Ammon's horn (tissue), 1 donor: ENCODE measurements at regions not wholly inside any gene's neighbourhood (a gene's known extent, or its start where the extent isn't known, plus 50 kb on each side); places are given as distances from the start of the nearest gene placed in this dataset.

Source experiments
- DNase-seq: peaks from one replicate; pipeline ENCODE4 v3.0.0-alpha.2; 2016; ENCODE audit warnings: low spot score

DNA sequence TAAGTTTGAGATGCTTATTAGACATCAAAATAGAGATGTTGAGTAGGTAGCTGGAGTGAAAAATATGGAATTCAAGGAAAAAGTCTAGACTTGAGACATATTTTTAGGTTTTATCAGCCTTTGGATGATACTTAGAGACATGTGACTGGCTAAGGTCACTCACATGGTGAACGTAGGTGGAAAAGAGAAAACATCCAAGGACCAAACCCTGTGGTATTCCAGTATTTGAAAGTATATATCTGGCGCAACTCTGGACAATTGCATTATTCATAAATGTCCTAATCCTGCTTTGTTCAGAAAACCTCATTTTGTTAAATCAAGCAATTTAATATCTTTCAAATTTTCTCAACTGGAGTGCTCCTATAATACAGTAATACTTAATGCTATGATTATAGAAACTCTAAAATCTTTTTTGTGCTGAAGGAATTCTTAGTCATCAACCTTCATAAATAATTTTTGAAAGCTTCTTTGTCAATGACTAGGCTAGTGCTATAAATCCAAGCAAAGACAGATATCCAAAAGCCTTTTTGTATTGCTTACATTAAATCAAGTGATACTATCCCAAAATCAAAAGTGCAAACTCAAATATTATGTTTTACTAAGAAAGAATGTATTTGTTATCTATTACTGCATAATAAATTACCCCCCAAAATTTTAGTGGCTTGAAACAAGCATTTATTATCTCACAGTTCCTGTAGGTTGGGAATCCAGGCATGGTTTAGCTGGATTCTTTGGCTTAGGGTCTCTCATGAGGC is 452.0 kb downstream of the ENC1 start:
- no peak for DNase-seq

DNA sequence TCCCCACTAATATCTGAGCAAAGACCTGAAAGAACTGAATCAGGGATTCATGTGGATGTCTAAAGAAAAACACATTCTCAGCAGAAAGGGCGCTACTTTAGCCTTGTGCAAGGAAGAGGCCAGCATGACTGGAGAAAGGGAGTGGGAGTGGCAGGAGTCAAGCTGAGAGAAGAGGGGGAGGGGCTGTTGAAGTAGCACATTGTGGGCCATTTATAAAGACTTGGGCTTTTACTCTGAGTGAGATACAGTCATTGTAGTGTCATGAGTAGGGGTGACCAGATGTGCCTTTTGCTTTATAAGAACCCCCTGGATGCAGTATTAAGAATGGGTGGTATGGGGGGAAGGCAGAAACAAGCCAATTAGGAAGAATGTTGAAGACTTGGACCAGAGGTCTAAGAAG is 452.8 kb downstream of the ENC1 start:
- DNase-seq: no peak

DNA sequence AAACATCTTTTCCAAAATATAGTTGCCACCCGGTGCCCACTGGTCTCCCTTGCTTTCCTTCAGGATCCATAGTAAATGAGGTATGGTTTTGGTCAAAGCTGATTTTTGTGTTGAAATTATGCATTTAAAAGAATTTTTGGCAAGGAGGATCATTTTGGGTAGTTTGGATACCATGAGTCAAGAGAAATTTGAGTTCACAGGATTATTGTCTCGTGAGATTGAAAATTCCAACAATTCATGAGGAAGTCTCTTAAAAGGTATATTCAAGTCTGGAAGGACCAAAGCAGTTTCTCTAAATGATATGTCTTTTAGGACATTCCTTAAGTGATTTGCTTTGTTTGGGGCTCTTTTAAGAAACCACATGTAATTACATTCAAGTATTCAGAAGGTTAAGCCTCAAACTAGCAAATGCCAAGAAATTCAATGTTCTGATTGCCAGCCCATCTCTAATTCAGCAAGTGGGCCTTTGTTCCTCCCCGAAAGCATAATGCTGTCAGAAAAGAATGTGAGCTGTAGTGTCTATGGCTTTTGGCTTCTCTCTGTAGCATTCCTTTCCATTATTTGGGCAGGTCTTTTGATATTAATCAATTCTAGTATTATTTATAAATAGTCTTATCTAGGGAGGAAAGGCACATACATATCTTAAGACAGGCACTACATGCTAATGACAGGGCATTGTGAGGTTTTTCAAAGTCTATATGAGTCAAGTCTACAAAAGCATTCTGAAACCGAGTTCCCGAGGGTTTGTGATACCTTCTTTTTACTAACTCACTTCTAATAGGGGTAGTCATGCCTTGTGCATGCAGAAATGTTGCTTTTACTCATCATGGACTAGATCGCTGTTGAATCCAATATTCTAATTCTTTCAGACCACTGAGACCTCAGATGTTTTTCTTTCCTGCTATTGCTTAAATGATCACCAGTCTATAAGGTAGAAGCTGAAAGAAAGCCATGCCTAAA is 453.9 kb downstream of the ENC1 start:
- no peak for DNase-seq

DNA sequence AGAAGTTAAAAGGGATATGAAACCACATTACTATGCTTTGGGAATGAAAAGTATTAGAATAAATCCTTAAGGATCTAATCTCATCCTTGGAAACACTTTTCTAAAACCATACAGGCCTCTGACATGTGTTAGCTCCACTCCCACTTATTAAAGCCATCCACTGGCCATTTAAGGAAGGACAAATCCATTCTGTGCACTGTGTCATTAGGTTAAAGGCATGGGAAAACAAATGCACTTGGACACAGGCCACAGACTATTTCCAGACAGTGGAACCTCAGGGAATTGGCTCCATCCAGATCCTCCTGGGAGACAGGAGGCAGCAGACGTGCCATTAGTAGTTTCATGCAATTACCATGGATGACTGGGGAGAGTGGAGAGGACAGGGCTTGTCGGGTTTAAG is 454.9 kb downstream of the ENC1 start:
- DNase-seq: no peak

DNA sequence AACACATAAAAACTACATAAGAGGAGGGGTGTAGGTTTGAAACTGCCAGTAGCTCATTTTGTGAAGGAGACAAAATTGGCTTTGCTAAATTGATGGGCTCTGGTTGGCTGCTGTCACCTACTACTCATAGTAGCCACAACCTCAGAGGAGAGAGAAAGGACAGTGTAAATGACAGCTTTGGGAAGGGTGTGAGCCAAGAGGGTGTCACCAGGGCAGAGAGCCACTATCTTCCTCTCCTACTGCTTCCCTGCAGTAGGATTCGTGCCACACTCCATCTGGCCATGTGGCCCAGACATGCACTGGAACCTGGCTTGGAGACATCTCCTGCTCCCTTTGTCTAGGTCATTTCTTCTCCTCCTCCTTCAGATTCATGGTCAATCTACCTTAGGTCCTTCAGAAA is 455.9 kb downstream of the ENC1 start:
- DNase-seq: no peak

DNA sequence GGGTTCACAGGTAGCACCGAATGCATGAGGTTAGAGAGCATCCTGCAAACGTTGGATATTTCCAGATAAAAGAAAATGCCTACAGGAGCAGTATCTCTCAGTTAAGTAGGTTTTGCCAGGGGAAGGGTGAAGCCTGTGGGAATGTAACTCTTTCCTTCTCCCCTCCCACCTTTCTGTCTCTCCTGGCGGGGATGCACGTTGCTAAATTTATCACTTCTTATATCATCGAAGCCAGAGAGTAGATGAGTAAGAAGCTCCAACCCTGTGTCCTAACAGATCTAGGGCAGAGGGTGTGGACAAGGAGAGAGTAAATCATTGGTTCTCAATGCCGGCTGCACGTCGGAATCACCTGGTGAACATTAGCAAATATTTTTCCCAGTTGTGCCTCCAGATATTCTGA is 457.5 kb downstream of the ENC1 start:
- DNase-seq: no peak

DNA sequence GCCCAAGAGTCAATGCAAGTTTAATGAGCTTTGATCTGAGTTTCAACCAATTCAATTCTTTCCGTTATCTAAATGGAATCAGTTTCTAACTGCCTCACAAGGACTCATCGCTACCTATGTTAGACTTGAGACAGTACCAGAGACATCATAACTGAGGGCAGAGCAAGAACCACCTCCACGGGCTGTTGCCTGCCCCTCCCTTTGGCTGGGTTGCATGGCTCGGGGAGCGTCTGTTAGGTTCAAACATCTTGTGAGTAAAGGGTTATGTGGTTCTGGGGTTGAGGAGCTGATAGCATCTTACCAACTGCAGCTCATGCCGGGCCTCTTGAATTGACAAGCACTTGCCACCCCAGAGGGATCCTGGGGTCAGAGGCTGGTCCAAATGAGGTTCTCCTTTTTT is 457.9 kb downstream of the ENC1 start:
- no peak for DNase-seq

DNA sequence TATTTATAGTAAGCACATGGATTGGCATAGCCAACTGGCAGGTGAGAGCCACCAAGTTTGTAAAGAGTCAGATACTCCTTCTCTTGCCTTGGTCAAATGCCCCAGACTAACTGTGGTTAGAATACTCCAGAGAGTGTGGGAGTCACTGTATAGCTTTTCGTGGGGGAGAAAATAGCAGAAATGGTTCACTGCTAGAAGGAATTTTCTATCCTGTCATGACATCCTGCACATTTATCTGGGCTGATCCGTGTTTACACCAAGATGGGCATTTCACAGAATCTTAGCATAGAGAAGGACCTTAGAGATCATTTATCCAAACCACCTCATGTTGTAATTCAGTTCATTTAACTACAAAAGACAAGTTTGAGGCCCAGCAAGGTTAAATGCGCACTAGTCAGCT is 460.8 kb downstream of the ENC1 start:
- DNase-seq: no peak

DNA sequence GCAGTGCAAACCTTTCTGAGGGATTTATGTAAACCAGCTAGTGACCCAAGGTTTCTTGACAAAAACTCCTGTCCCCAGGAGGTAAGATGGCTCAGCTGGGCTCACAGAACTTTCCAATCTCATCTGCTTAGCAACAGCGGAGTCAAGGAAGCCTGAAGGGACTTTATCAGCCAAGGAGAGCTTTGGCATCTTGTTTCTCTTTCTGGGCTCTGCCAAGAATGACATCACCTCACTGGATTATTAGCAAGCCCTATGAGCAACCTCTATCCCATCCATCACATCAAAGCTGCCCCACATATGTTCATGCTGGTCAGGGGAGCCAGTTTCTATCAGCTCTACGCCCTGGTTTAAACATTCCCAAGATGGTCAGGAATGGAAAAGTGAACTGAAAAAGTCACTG is 461.3 kb downstream of the ENC1 start:
- DNase-seq: no peak

DNA sequence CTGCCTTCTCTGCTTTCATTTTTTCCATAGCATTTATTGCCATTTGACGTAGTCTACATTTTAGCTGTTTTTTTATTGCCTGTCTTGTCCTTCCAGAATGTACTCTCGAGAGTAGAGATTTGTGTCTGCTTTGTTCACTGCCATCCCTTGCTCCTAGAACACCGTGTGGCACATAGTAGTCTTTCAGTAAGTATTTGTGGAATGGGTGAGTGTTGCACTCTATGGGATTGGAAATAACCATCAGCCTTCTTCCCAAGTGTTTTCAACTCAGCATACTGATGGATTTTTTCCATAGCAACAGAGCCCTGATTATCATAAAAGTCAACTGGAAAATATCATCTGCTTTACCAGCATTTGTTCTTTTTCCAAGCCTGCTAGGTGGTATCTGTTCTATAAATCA is 462.6 kb downstream of the ENC1 start:
- DNase-seq: peak; percentile 11

DNA sequence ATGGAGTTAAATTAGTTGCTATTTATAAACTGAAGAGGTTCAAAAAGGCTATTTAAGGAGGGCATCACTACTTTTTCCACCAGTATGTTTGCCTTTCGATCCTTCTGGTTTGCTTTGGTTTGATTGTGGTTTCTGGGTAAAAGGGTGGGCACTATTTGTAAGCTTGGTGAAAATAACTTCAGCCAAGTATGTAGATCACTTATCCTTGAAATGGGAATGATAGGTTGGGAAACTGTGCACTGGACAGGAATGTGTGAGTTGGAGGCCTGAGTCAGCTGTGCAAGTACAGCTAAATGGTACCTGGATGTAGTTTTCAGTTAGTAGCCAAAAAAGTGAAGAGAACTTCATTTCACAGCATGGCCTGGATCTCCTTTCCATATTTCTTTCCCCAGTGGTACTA is 466.2 kb downstream of the ENC1 start:
- no peak for DNase-seq

DNA sequence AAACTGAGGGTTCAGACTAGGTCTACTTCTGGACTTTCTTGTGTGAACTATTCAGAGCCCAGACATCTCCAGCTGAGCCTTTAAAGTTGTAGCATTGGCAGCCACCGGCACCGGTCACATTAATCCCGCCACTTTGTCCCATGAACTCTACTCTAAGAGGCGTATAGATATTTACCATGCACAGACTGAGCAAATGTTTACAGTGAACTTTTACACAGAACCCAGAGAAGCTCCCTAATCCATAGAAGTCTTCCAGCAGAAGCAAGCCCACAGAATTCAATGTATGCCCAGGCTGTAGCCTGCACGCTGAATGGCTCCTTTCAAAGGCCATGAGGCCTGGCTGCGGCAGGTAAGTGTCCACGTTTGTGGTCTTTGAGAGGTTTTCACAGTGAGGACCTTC is 466.9 kb downstream of the ENC1 start:
- DNase-seq: no peak

DNA sequence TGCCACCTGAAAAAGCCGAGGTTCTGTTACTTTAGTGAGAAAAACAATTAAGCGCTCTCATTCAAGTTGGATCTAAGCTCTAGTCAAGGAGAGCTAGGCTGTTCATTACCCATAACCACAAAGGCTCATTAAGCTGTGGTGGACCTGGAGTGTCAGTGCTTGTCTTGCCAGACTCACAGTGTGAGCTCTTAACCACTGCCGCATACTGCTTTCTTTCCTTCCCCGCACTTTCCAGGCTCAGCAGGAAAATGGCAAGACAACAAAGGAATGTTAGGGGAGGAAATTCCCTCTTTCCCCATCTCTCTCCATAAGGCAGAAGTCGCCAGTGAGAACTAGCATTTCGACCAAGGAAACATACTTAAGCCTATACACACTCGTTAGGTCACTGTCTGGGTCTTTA is 467.3 kb downstream of the ENC1 start:
- no peak for DNase-seq

DNA sequence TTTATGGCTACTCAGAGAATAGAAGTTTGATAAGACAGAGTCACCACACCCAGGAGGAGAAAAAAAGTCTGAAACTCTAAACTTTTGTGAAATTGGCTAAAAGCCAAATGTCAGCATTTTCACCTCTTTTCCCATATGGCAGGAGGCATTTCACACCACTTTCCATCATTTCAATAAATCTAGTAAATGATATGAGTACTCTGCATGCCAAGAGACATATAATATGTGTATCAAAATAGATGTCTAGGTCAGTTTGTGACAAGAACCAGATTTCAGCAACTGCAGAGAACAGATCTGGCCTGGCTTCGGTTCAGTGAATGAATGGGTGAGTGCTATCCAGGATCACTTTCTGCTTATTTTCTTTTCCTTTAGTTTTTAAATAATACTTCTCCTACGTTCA is 470.8 kb downstream of the ENC1 start:
- DNase-seq: no peak

DNA sequence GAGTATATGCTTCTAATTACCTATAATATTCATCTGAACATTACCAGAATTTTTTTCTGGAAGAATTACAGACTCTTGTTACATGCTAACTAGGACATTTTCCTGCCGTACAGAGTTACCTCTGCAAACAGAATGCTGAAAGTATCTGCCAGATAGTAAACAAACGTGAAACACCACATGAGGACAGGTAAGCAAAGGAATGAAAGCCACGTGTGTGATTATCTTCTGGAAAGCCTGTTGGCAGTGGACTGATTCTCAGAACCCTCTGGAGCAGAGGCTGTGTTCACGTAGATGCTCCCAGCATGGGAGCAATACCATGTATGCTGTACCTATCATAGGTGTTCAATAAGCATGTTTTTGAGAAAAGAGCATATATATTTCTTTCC is 472.6 kb downstream of the ENC1 start:
- DNase-seq: no peak

DNA sequence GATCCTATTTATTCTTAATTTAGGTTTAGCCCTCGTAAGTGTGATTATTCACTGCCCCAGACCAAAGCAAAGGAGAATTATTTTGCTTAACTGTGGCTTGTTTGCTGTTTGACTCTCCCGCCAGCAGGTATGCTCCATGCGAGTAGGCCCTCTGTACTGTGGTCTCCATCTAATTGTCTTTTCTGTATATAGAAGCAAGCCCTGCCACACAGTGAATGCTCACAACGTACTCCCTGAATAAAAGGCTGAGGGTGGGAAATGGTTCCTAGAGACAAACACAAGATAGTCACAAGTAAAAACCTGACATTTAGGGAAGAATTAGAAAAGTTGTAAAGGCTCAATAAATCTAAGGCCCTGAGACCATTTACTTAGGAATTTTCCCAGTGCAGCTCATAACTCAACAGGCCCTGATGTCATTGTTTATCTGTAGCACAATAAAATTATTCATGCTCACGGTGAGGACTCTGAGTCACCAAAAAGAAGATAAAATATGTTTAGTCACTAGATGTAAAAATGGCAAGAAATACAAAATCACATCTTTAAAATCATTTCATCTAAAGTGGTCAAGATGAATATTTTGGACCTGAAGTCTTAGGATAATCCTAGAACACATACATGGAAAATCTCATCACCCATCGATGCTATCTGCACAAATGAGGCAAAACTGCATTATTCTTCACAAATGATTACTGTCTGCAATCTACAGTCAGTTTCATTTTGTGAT is 473.2 kb downstream of the ENC1 start:
- peak; percentile 40 for DNase-seq

DNA sequence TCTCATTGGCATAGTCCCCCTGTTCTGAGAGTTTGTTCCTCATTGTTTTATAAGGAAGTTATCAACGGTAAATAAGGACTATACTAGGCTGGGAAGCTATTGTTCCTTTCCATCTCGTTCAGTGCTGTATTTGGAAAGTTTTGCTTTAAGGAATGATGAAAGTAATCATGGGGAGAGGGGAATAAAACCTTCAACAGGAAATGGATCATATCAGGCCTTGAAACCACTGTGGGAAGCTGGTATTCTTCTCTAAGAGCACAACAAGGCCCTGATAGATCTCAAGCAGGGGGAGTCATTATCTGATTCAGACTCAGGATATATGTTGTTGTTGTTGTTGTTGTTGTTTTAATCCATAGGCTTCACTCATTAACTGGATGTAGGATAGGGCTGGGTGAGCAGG is 474.5 kb downstream of the ENC1 start:
- DNase-seq: no peak

DNA sequence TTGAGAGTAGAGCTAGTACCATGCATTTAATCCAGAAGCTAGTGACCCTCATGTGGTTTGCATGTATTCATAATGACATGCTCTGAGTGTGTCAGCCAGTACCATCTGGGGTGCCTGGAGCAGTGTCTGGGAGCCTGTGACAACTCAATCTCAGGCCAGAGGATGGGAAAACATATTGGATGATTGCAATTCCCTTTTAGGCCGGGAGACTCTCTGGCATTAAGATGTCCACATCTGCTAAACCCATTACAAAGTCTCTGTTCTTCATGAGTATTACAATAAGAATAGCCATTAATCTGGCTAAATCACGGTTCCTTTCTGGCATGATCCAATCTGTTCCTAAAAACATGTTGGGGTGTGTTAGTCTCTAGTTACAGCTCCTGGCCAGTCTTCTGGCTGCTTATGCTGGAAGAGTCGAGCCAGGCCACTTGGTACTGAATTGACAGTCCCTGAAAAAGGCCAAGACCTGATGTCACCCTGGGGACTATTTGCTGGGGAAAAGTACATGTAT is 475.7 kb downstream of the ENC1 start:
- peak; percentile 7 for DNase-seq

DNA sequence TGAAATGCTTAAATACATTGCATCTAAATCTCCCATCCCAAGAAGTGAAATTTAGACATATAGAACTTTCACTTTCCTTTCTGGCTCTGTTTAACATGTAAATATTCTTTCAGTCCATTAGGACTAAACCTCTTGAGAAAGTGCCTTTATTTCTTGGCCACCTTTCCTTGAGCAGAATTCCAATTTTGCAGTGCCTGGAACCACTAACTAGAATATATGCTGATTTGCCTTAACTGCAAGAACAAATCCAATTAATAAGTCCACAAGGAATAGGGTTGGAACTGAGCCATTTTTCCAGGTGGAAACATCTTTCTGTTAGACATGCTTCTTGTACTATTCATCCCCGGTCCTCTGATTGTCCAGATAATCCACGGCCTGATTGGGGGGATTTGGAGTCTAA is 478.0 kb downstream of the ENC1 start:
- DNase-seq: no peak

DNA sequence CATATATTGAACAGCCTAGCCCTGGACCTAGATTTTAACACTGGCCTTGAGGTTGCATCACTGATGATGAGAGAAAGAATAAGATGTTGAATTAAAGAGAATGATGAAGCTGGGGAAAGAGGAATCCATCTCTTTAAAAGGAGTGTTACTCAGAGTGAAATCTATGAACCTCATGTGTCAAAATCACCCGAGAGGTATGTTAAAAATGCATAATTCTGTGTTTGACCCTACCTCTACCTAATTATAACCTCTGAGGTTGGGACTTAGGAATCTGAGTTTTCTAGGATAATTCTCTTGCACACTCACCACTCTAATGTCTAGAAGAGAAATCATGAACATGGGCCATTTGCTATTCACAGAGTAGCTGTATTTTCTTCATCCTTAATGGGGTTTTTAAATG is 479.4 kb downstream of the ENC1 start:
- DNase-seq: no peak

DNA sequence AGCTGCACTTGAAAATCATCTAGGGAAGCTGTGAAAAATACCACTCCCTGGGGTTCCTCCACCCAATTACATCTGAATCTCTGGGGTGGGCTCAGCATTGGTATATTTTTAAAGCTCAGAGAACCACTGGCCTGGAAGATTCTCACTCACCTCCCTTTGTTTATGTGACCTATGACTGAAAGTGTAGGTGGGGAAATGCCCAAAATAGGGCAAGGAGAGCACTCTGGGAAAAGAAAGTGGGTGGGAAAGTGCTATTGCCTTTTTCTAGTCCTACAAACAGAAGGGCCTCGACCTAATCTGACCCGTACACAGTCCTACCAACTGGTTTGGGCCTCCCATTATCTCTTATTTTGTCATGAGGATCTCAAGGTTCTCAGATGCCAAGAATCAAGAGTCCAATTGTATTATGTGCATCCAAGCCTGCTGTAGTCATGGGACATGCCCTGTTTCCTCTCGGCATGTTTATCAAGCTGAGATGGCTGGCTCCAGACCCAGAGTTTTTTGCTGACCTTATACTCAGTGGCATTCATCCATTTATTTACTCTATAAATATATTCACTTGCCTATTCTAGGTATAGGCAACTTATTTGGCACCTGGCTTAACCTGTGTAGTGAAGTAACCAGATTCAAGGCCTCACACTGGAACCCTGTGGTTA is 483.7 kb downstream of the ENC1 start:
- no peak for DNase-seq

DNA sequence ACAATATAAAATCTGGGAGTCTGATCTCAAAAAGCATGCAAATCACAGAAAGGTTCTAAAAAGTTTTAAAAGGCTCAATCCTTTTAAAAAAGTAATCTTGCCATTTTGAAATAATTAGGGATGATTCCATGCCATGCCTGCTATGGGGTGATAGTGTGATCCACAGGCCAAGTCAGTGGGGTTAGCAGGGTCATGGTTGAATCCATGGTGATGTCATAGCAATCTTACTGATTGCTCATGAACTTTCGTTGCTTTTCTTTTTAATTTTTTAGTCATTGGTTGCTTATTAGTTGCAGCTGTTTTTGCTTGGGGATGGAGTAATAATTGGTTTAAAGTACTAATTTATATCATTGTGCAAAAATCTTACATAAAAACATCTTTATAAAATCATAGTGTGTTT is 485.0 kb downstream of the ENC1 start:
- no peak for DNase-seq
